ENCODE measurements at regions not wholly inside any gene's neighbourhood (a gene's known extent, or its start where the extent isn't known, plus 50 kb on each side); places are given as distances from the start of the nearest gene placed in this dataset.

- TF ChIP-seq SUZ12 (IDR thresholded peaks at IDR 0.05; ENCODE audit: extremely low read depth, insufficient read depth, insufficient read length) = no peak
- TF ChIP-seq YY1 (IDR thresholded peaks at IDR 0.05; ENCODE audit: insufficient read depth, insufficient read length) = no peak
Measured at GRCh38 chr4:43556262-43556661, 663.7 kb downstream of the GRXCR1 start.
